Colonic mucosa (tissue), 4 donors: ENCODE measurements at regions not wholly inside any gene's neighbourhood (a gene's known extent, or its start where the extent isn't known, plus 50 kb on each side); places are given as distances from the start of the nearest gene placed in this dataset.

Experiments used
- DNase-seq: peaks from one replicate; pipeline ENCODE4 v3.0.0-alpha.2; 2020
- H3K27ac ChIP-seq: fragments of 200-600 bp; one replicate; pipeline ENCODE4 v1.8.0; 2021
- H3K27me3 ChIP-seq: fragments of 200-600 bp; one replicate; pipeline ENCODE4 v1.8.0; 2021
- H3K36me3 ChIP-seq: fragments of 200-600 bp; one replicate; pipeline ENCODE4 v1.8.0; 2021
- H3K4me1 ChIP-seq: fragments of 200-600 bp; one replicate; pipeline ENCODE4 v1.8.0; 2021; ENCODE audit warnings: mild to moderate bottlenecking
- H3K4me3 ChIP-seq: fragments of 200-600 bp; one replicate; pipeline ENCODE4 v1.8.0; 2021
- H3K9ac ChIP-seq, 2 donors: one replicate each; pipeline ENCODE4 v1.7.0; 2013; ENCODE audit warnings: control low read depth in 2 of 2, low read depth in 2 of 2, low read length in 2 of 2
- H3K9me3 ChIP-seq: fragments of 200-600 bp; one replicate; pipeline ENCODE4 v1.8.0; 2021
- CTCF ChIP-seq: fragments of 200-600 bp; IDR thresholded peaks from one replicate; pipeline ENCODE4 v1.8.0; 2022; ENCODE audit warnings: antibody characterized with exemption, mild to moderate bottlenecking
- intact Hi-C: fragments of 100-400 bp; cut with DNase I; formaldehyde crosslinking; loops from one replicate; pipeline ENCODE4 v1.14.1; 2022
- donor health status: healthy.
- donor health status: DM: no; HTN: no; CAD: no.
- donor health status: DM: no; HTN: no; CAD: no.

GRCh38 chr5:6029811-6030271 is 348.5 kb downstream of the MED10 start:
- Histone ChIP-seq H3K9ac (no peak overlapping the region), H3K4me3 (no peak overlapping the region), H3K4me1 (no peaks in the 10 kb centered on the region), H3K27me3 (no peaks in the 10 kb centered on the region), H3K9me3 (no peaks in the 10 kb centered on the region), H3K27ac (no peak overlapping the region), H3K36me3 (no peaks in the 10 kb centered on the region)
- intact Hi-C loops, result no loop called here
- no peak for TF ChIP-seq CTCF
- DNase-seq, result no peak

GRCh38 chr5:6026766-6027406 is 351.5 kb downstream of the MED10 start:
- intact Hi-C loops, result no loop called here
- Histone ChIP-seq H3K27me3 (no peaks in the 10 kb centered on the region), H3K9me3 (no peaks in the 10 kb centered on the region), H3K9ac (no peak overlapping the region), H3K4me3 (no peak overlapping the region), H3K4me1 (no peaks in the 10 kb centered on the region), H3K36me3 (no peaks in the 10 kb centered on the region), H3K27ac (no peak overlapping the region)
- no peak for DNase-seq
- no peak for TF ChIP-seq CTCF

GRCh38 chr5:6019612-6020011 is 358.7 kb downstream of the MED10 start:
- Histone ChIP-seq H3K36me3 (no peaks in the 10 kb centered on the region), H3K27me3 (no peaks in the 10 kb centered on the region), H3K9me3 (no peaks in the 10 kb centered on the region), H3K9ac (no peak overlapping the region), H3K4me1 (no peaks in the 10 kb centered on the region), H3K4me3 (no peak overlapping the region), H3K27ac (no peak overlapping the region)
- intact Hi-C loops, result no loop called here
- DNase-seq, result no peak
- no peak for TF ChIP-seq CTCF

- DNase-seq, result no peak
- Histone ChIP-seq H3K27me3 (no peaks in the 10 kb centered on the region), H3K9me3 (no peaks in the 10 kb centered on the region), H3K4me3 (no peak overlapping the region), H3K27ac (no peak overlapping the region), H3K9ac (no peak overlapping the region), H3K36me3 (no peaks in the 10 kb centered on the region), H3K4me1 (no peaks in the 10 kb centered on the region)
- no peak for TF ChIP-seq CTCF
- intact Hi-C loops, result no loop called here
Observed at GRCh38 chr5:6013506-6013905, 364.8 kb downstream of the MED10 start.

- Histone ChIP-seq H3K27me3 (no peaks in the 10 kb centered on the region), H3K4me1 (no peaks in the 10 kb centered on the region), H3K9ac (no peak overlapping the region), H3K9me3 (no peaks in the 10 kb centered on the region), H3K36me3 (no peaks in the 10 kb centered on the region), H3K27ac (no peak overlapping the region), H3K4me3 (no peak overlapping the region)
- intact Hi-C loops, result no loop called here
- no peak for DNase-seq
- TF ChIP-seq CTCF, result no peak
Observed at GRCh38 chr5:6011199-6011598, 367.1 kb downstream of the MED10 start.
